ENCODE measurements at regions not wholly inside any gene's neighbourhood (a gene's known extent, or its start where the extent isn't known, plus 50 kb on each side); places are given as distances from the start of the nearest gene placed in this dataset.

DNA sequence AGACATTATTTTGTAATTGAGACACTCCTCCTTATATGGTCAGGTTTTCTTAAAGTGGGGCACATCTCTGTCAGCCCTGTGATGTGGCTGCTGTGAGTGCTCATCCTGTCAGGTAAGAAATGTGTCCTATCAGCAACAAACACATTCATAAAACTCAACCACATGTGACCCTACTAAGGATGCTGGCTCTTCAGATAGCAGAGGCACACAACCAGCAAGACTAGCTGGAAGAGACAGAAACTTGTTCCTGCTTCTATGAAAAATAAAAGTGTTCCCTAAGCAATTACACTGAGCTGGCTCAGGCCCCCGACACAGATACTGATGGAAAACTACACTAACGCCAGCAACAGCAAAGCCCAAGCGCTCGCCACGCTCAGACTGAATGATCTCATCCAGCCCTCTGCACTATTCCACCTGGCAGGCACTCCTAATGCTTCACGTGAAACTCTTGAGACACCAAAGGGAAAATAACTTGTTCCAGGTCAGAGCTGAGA lies 49.8 kb upstream of the CYP2D6 start:
- TF ChIP-seq SUZ12 (IDR thresholded peaks at IDR 0.05) (no peak), HDGF (IDR thresholded peaks at IDR 0.05; ENCODE audit: borderline replicate concordance) (no peak), CTBP1 (IDR thresholded peaks at IDR 0.05; ENCODE audit: borderline replicate concordance) (no peak), SP1 (IDR thresholded peaks at IDR 0.05) (no peak), TARDBP (IDR thresholded peaks at IDR 0.05) (no peak)
